NCI-H2107 (cell line): ENCODE measurements at regions not wholly inside any gene's neighbourhood (a gene's known extent, or its start where the extent isn't known, plus 50 kb on each side); places are given as distances from the start of the nearest gene placed in this dataset.

Source experiments
- DNase-seq: peaks from one replicate; lab custom pipeline; 2025; lab: John Stamatoyannopoulos, UW

- DNase-seq: peak; percentile 91
Measured at GRCh38 chr1:163013826-163014600, 55.1 kb upstream of the RGS4 start.

DNA sequence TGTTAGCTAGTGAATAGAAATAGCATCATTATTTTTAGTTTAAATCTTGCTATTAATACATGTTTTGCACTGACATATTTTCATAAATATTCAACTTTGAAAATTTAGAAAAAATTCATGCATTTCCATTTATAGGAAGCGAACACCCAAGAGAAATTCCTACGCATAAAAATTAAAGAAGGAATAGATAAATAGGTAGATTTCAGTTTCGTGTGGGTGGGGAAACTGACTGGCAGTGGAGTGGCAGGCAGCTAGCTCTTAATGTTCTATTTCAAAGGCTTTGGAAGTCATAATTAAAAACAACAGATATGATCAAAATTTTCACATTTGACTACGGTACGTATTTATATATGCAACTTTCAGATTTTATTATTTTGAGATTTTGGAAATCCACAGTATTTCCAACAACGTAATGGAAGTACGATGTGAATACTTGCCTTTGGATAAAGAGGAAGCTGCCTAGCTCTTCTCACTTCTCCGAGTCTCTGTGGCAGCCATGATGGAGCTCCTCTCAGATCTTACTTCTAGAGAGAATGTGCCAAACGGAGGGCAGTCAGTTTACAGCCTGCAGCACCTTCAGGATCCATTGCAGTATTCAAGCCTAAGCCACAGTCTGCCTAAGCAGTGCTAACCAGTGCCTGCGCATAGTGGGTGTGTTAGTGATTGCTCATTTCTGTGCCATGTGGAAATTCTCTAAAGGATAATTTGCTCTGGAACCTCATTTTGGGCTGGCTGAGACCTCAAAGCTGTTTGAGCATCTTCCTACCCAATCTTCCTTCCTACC, 62.9 kb upstream of the RGS4 start:
- DNase-seq: no peak

- DNase-seq: no peak
Measured at GRCh38 chr1:162997499-162998285, 71.5 kb upstream of the RGS4 start.

DNA sequence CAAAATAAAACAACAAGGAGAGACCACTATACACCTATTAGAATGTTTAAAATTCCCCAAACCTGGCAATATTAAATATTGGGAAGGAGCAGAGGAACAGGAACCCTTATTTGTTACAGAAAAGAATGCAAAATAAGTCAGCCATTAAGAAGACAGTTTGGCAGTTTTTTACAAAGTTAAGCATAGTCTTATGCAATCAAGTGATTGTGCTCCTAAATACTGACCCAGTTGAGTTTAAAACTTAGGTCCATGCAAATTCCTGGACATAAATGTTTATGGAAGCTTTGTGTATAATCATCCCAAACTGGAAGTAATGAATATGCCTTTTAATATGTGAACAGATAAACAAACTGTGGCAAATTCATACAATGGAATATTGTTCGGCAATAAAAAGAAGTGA, 72.9 kb upstream of the RGS4 start:
- DNase-seq: no peak

DNA sequence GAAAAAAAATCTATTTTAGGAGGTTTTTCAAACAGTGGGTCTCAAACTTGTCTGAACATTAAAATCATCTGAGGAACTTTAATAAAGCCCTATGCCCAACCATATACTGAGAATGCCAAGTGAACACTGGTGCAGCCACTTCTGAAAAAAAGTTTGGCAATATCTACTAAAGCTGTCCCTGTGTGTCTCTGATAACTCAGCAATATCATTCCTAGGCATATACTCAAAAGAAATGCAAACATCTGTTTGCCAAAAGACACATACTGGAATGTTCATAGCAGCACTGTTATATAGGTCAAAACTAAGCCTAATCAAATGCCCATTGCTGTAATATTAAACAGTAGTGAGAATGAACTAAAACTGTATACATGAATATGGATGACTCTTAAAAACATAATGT, 74.2 kb upstream of the RGS4 start:
- no peak for DNase-seq

GRCh38 chr1:162993846-162994245, 75.3 kb upstream of the RGS4 start:
- no peak for DNase-seq

DNA sequence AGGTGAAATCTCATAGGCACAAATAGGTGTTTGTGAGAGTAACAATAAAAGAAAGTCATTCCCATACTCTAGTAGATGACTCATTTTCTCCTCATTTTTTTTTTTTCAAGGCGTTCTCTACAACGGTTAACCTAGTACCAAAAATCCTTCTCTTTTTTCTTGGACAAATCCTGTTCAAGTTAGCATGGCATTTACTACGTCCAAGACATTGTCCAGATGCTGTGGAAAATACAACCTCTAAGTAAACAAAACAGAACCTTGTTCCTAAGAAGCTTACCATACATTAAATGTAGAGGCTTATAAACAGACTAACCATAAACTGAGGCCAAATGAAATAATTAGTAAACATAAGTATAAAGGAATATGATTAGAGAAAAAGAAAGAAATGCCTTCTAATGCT, 76.2 kb upstream of the RGS4 start:
- no peak for DNase-seq

DNA sequence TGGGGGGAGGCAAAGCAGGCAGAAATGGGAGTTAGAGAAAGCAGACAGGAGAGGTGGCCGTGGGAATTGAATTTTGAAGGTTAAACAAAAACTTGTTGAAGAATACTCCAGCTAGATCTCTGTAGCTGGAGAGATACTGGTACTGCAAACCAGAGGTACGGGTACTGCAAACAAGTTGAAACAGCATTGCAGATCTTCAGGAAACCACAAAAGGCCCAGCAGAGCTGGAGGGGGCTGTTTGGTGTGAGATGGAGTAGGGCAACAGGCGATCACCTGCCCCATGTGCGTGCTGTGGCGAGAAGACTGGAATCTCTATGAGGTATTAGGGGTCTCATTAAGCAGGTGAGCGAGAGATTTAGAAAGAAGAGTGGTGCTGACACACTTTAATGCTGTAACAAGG, 77.7 kb upstream of the RGS4 start:
- DNase-seq: no peak

GRCh38 chr1:162990665-162991064, 78.5 kb upstream of the RGS4 start:
- DNase-seq: no peak

DNA sequence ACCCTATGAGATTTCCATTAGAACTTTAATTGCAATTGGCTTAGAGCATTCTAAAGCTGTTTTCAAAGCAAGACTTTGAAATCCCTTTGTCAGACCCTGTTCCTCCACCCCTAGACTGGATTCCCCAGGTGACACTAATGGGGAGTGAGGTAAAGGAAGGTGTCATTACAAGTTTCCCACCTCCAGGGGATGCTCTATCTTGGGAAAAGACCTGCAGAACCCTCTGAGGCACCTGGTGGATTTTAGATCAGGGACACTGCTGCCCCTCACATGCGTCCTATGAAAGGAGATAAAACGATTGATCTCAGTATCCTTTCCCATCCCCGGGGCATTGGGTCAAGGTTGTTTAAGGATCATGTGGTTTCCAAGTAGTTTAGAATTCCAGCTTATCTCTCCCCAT, 80.3 kb upstream of the RGS4 start:
- DNase-seq: no peak

DNA sequence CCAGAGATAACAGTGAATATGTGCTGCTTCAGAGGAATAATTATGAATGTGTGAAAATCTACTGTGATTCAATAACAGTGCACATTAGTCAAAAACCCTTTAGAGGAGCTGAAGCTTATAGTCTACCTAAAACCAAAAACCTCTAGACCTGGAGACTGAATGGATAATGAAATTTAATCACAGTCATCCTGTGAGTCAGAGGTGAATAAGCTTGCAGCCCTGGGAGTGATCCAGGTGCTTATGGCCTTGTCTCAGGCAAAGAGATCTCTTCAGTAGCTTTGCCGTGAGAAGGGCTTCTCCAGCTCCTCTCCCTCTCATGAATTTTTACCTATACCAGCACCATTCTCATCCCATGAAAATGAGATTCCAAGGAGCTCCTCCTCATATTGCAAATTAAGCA, 81.3 kb upstream of the RGS4 start:
- DNase-seq: peak; percentile 60

GRCh38 chr1:162985816-162986435, 83.2 kb upstream of the RGS4 start:
- DNase-seq: no peak

GRCh38 chr1:162984699-162985098, 84.5 kb upstream of the RGS4 start:
- DNase-seq: no peak

GRCh38 chr1:162983671-162984425, 85.3 kb upstream of the RGS4 start:
- DNase-seq: no peak

DNA sequence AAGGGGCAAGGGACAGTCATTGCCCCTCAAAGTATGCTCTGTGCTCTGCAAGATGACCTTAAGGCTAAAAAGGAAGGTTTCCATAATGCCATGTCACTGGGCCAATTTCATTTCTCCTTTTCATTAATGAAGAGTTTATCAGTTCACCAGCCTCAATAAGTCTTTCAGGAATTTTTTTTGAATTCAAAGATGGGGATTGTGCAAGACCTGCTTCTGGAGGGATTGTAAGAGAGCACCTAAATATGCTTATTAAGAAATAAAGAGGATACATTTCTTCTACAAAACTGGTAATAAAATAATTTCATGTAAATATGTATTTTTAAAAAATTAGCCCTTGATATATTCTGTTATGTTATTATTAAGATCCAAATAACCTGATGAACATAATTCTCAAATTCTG, 86.8 kb upstream of the RGS4 start:
- no peak for DNase-seq

GRCh38 chr1:162977944-162978568, 91.1 kb upstream of the RGS4 start:
- DNase-seq: no peak

- no peak for DNase-seq
Measured at GRCh38 chr1:162976628-162977027, 92.5 kb upstream of the RGS4 start.

GRCh38 chr1:162974810-162975209, 94.4 kb upstream of the RGS4 start:
- no peak for DNase-seq

- DNase-seq: no peak
Measured at GRCh38 chr1:162973381-162973795, 95.8 kb upstream of the RGS4 start.

GRCh38 chr1:162972773-162973172, 96.4 kb upstream of the RGS4 start:
- no peak for DNase-seq

GRCh38 chr1:162970021-162970420, 99.1 kb upstream of the RGS4 start:
- DNase-seq: no peak
